ENCODE measurements at regions not wholly inside any gene's neighbourhood (a gene's known extent, or its start where the extent isn't known, plus 50 kb on each side); places are given as distances from the start of the nearest gene placed in this dataset.
A peak's percentile ranks its signal among the peaks of the same experiment; 100 is the strongest.
"Not testable (repeated sequence)": the region's sequence is repeated elsewhere in the genome, so short reads cannot be mapped to it uniquely, and the experiment has no call there.

DNA sequence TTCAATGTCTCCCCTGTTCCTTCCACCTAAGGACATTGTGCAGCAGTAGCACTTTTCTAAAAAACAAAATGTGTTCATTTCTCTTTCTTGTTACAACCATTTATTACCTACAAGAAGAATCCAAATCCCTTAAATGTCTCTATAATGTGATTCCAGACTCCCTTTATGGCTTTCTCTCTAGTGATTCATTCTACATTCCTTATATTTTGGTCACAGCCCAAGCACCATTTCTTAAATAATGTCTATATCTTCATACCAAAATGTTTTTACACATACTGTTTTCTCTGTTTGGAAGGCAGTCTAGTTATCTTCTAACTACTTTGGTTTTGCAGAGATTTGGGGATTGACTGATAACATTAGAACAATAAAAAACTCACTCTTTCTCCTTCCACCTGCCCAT, 1037.3 kb upstream of the FLRT2 start:
- no peak overlapping the region for H3K4me3 ChIP-seq (replicated peaks; ENCODE audit: low read depth, low read length)
- DNase-seq (ENCODE audit: low read depth) = no peak
- TF ChIP-seq, protein P1, sequence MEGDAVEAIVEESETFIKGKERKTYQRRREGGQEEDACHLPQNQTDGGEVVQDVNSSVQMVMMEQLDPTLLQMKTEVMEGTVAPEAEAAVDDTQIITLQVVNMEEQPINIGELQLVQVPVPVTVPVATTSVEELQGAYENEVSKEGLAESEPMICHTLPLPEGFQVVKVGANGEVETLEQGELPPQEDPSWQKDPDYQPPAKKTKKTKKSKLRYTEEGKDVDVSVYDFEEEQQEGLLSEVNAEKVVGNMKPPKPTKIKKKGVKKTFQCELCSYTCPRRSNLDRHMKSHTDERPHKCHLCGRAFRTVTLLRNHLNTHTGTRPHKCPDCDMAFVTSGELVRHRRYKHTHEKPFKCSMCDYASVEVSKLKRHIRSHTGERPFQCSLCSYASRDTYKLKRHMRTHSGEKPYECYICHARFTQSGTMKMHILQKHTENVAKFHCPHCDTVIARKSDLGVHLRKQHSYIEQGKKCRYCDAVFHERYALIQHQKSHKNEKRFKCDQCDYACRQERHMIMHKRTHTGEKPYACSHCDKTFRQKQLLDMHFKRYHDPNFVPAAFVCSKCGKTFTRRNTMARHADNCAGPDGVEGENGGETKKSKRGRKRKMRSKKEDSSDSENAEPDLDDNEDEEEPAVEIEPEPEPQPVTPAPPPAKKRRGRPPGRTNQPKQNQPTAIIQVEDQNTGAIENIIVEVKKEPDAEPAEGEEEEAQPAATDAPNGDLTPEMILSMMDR (IDR thresholded peaks at IDR 0.05; ENCODE audit: low read length, missing control alignments) = no peak

DNA sequence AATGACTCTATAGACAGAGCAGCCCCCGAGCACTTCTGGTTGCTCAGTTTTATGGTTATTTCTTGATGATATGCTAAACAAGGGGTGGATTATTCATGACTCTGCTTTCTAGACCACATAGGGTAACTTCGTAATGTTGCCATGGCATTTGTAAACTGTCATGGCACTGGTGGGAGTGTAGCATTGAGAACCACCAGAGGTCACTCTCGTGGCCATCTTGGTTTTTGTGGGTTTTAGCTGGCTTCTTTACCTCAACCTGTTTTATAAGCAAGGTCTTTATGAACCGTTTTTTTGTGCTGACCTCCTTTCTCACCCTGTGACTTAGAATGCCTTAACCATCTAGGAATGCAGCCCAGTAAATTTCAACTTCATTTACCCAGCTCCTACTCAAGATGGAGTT, 1036.2 kb upstream of the FLRT2 start:
- DNase-seq (ENCODE audit: low read depth) = peak; percentile 13
- no peak overlapping the region for H3K4me3 ChIP-seq (replicated peaks; ENCODE audit: low read depth, low read length)
- TF ChIP-seq, protein P1 (IDR thresholded peaks at IDR 0.05; ENCODE audit: low read length, missing control alignments) = peak; percentile 5

DNA sequence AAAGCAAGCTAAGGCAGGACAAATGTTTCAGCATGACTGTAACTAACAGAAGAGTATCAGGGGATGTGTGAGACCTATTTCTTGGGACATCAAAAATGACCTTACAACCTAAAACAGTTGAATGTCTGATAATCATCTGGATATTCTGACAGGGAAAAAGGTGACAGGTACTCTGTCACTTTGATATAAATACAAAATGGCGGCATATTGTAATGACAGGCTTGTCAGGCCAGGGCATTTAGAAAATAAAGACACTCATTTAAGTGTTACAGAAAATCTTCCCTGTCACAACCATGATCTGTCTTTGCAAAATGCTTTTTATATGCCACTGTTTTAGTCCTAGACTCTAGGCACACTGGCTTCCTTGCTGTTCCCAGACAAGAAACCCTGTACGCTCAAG, 1033.3 kb upstream of the FLRT2 start:
- no peak overlapping the region for H3K4me3 ChIP-seq (replicated peaks; ENCODE audit: low read depth, low read length)
- DNase-seq (ENCODE audit: low read depth) = no peak
- TF ChIP-seq, protein P1 (IDR thresholded peaks at IDR 0.05; ENCODE audit: low read length, missing control alignments) = no peak

DNA sequence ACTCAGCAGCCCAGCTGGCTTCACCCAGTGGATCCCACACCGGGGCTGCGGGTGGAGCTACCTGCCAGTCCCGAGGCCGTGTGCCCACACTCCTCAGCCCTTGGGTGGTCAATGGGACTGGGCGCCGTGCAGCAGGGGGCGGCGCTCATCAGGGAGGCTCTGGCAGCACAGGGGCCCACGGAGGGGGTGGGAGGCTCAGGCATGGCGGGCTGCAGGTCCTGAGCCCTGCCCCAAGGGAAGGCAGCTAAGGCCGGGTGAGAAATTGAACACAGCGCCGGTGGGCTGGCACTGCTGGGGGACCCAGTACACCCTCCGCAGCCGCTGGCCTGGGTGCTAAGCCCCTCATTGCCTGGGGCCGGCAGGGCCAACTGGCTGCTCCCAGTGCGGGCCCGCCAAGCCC, 1017.1 kb upstream of the FLRT2 start:
- DNase-seq (ENCODE audit: low read depth); H3K4me3 ChIP-seq (replicated peaks; ENCODE audit: low read depth, low read length): not testable (repeated sequence)

DNA sequence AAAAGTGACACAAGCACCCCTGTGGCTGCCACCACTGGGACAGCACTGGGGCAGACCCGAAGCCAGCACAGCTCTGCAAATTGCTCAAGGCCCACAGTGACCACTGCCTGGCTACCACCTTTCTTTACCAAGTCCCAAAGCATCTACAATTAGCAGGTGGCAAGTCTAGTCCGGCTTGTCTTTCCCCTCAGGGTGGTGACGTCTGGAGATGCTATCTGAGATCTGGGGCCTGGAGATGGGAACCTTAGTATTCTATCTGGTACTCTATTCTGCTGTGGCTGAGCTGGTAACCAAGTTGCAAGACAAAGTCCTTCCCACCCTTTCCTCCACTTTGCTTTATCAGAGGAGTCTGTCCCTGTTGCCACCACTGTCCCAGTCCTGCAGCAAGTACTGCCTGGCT, 1010.1 kb upstream of the FLRT2 start:
- H3K4me3 ChIP-seq (replicated peaks; ENCODE audit: low read depth, low read length) = no peak overlapping the region
- TF ChIP-seq, protein P1 (IDR thresholded peaks at IDR 0.05; ENCODE audit: low read length, missing control alignments) = no peak
- DNase-seq (ENCODE audit: low read depth) = no peak

DNA sequence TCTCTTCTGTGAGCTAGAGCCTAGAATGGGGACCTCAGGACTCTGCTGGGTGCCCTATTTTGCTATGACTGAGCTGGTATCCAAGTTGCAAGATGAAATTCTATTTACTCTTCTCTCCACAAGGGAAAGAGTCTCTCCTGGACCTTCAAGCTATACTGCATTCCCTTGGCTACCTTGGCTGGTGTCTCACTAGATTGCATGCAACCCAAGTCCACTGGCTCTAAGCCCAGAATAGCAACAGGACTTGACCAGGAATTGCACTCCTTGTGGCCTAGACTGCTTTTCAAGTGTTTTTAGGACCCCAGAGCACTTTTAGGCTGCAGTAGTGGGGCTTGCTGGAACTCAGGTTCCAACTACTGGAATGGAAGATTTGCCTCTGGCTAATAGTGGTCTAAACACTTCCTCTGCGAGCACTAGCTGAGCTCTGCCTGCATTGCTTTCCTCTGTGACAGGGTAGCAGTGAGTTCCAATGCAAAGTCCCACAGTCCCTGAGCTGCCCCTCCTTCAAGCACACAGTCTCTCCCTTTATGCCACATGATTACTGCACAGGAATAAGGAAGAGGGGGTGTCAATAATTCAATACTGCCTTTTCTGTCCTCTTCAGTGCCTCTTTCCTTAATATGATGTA, 1009.1 kb upstream of the FLRT2 start:
- TF ChIP-seq, protein P1 (IDR thresholded peaks at IDR 0.05; ENCODE audit: low read length, missing control alignments) = no peak
- H3K4me3 ChIP-seq (replicated peaks; ENCODE audit: low read depth, low read length) = no peak overlapping the region
- DNase-seq (ENCODE audit: low read depth) = peak; percentile 41

DNA sequence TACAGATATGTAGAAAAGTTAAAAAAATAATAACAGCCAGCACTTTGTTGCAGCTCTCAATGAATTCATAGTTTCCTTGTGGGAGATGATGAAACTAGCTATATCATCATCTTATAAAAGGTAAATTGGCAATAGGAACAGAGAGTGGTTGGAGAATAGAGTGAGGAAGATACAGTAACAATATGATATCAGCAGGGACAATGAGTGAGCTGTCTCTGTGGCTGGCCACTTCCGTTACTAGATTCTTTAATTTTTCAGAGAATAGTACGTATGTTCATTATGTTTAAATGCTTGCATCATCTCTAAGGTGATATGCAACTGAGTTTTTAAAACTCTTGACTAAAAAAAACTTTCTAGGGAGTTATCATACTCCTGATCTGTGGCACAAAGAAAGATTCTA, 1006.2 kb upstream of the FLRT2 start:
- TF ChIP-seq, protein P1 (IDR thresholded peaks at IDR 0.05; ENCODE audit: low read length, missing control alignments) = no peak
- no peak for DNase-seq (ENCODE audit: low read depth)
- no peak overlapping the region for H3K4me3 ChIP-seq (replicated peaks; ENCODE audit: low read depth, low read length)

All from fibroblast of pulmonary artery (primary cell).